Fibroblast of skin of scalp (primary cell): ENCODE measurements at regions not wholly inside any gene's neighbourhood (a gene's known extent, or its start where the extent isn't known, plus 50 kb on each side); places are given as distances from the start of the nearest gene placed in this dataset.
A peak's percentile ranks its signal among the peaks of the same experiment; 100 is the strongest.
"Not testable (repeated sequence)": the region's sequence is repeated elsewhere in the genome, so short reads cannot be mapped to it uniquely, and the experiment has no call there.

ENCODE experiments used
- DNase-seq: peaks from one replicate; pipeline ENCODE4 v3.0.0-alpha.2; 2013

DNA sequence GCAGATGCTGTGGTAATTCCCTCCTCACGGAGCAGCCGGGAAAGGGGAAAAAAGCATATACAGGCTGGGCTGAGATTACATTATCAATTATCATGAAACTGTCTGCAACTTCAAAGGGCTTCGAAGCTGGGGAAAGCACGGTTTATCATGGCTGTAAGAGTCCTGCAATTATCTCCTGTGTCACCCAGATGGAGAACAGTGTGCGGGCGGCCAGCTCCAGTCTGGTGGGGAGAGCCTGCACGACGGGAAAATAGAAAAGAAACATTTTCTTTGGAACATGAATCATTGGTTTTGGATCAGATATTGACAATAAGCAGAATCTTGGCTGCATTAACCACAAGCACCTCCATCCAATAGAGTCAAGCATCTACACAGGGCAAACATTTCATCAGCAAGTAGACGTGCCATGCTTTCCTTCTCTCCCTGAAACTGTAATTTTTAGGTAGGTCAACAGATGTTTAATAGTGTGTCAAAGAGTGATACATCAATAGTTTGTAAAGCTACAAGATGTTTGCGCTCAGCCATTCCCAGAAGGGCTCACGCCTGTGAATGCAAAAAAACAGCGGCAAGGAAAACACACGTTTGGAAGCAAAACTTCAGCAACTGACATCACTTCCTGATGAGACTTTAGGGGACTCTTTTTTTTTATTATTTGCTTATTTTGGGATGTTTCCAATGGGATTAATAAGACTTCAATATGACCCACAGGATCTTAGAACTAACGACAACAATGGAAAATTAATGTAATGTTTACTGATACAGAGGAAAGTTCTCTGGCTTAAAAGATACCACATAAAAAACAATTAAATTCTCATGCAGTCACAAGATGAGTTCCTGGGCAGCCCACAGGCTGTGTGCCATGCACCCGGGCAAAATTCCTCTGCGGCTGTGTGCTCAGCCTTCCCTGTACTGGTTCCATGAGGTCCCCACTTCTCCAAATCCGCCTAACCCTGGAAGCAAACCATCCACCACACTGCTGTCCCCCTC, 111.0 kb upstream of the SALL3 start:
- no peak for DNase-seq

- DNase-seq, result peak; percentile 5
Observed at GRCh38 chr18:78871618-78872017, 108.0 kb upstream of the SALL3 start.

- DNase-seq, result peak; percentile 76
Observed at GRCh38 chr18:78873926-78874500, 105.6 kb upstream of the SALL3 start.

GRCh38 chr18:78875016-78875777, 104.4 kb upstream of the SALL3 start:
- peak; percentile 16 for DNase-seq

GRCh38 chr18:78875778-78876650, 103.6 kb upstream of the SALL3 start:
- DNase-seq, result no peak

DNA sequence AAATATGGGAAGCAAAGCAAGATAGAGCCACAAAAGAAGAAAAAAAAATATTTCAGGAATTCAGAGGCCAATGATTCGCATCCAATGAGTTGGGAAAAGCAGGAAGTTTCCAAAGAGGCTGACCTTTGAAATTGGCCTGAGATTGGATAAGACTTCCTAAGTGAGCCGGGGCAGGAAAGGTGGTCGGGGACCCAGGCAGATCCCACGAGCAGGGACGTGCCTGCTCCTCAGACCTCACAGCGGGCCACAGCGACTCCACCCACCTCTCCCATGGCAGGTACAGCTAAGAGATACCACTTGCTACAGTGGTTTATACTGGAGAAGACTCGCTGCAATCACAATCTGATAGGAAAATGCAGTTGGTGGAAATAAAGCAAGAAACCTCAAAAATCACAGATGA, 102.8 kb upstream of the SALL3 start:
- peak; percentile 19 for DNase-seq

DNA sequence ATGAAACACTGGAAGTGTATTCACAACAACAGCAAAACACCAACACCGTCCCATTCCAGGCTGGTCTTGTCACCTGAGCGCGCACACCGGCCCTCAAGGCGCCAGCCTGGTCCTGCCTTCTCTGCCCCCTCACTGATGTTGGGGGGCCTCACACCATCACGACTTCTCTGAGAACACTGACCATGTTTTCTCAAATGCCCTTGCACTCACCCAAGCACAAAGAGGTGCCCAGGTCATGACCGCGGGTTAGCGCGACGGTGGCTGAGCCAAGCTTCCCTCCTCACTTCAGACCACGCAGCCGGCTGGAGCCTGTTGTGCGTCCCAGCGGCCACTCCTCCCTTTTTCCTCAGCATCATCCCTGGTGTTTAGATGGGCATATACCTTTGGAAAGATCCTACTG, 101.3 kb upstream of the SALL3 start:
- DNase-seq, result no peak

DNA sequence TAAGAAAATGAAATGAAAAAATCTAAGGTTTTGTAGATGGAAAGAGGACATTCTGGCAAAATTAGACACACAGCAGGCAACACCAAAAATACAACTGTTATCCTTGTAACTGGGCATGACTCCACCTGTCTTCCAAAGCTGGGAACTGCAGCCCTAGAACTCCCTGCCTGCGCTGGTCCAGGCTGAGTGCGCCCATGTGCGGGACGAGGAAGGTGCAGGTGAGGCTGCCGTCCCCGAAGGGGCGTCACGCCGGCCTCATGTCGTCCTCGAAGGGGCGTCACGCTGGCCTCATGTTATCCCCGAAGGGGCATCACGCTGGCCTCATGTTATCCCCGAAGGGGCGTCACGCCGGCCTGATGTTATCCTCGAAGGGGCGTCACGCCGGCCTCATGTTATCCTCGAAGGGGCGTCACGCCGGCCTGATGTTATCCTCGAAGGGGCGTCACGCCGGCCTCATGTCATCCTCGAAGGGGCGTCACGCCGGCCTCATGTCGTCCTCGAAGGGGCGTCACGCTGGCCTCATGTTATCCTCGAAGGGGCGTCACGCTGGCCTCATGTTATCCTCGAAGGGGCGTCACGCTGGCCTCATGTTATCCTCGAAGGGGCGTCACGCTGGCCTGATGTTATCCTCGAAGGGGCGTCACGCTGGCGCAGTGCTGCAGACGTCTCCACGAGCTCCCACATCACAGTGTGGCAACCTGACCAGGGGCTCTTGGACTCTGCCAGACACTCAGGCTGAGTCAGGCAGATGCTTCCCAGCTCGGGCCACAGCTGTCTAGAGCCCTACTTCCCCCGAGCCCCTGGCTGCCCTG, 100.3 kb upstream of the SALL3 start:
- not testable (repeated sequence) for DNase-seq

DNA sequence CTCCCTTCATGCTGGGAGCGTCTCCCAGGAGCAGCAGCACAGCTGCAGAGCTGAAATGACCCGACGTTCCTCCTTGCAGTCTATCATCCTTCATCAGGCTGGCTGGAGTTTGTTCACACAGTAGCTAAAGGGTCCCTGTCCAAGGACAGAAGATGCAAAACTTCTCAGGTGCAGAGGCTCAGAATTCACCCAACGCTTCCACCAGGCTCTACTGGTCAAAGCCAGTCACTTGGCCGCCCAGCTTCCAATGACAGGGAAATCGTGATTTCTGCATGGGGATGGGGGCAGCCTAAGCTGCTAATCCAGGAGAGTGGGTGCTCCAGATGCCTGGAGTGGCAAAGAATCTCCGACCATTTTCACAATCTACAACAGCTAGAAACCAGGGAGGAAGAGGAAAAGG, 97.0 kb upstream of the SALL3 start:
- DNase-seq, result no peak

DNA sequence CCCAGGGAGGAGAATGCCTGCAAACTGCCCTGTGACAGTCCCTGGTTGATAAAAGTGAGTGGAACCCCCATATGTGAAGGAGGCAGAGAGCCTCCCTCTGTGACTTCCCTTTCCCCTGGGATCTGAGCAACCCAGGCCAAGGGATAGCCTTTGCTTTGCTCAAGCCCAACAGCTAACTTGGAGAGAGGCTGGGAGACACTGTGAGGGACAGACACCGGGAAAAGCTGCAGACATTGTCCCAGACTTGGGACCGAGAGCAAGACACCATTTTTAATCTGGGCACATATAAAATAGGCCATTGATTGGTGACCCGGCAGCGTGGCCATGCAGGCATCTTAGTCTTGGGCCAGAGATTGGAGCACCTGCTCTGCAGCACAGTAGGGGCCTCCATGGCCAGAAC, 96.1 kb upstream of the SALL3 start:
- no peak for DNase-seq

GRCh38 chr18:78884502-78884901, 95.1 kb upstream of the SALL3 start:
- no peak for DNase-seq

GRCh38 chr18:78889250-78889649, 90.4 kb upstream of the SALL3 start:
- DNase-seq, result no peak

DNA sequence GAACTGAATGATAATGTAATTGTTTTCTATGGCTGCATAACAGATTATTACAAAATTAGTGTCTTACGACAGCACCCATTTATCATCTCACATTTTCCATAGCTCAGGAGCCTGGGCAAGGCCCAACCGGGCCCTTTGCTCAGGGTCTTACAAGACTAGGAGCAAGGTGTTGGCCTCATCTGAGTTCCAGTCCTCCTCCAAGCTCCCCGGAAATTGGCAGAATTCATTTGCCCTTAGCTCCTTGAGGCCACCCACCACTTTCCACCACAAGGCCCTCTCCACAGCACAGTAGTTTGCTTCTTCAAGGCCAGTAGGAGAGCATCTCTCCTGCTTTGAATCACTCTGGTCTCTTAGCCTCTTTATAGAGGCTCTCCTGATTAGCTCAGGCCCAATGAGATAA, 89.2 kb upstream of the SALL3 start:
- no peak for DNase-seq

- no peak for DNase-seq
Observed at GRCh38 chr18:78891185-78891762, 88.3 kb upstream of the SALL3 start.

GRCh38 chr18:78892177-78892576, 87.4 kb upstream of the SALL3 start:
- no peak for DNase-seq

DNA sequence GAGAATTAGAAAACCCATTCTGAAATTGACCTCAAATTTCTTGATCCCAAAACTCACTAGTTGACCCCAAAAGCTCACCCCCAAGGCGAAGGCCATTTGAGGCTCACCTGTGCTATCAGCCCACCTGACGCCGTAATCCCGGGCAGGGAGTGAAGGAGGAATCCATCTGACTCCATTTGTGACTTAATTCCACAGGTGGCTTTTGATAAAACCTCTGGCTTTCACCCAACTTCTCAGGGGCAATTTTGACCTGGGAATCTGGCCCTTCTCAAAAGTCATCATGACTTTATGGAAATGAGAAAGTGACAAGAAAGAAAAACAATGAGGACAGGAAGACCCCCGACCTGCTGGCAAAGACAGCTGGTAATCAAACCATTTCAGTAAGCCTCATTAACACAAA, 86.9 kb upstream of the SALL3 start:
- no peak for DNase-seq

GRCh38 chr18:78893281-78894032, 86.2 kb upstream of the SALL3 start:
- no peak for DNase-seq

DNA sequence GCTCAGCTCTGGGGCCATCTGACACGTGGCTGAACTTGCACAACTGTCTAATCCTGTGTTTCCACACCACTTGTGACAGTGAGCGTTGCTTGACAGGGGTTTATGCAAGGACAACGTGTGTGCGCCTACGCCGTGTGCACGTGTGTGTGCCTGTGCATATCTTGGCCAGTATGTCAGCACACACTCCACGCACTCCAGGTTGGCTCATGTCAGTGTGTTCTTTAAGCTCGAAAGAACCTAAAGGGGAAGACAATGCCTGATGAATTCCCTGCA, 85.6 kb upstream of the SALL3 start:
- DNase-seq, result no peak

- DNase-seq, result no peak
Observed at GRCh38 chr18:78895207-78896001, 84.2 kb upstream of the SALL3 start.
